Naive thymus-derived CD8-positive, alpha-beta T cell (primary cell): ENCODE measurements at regions not wholly inside any gene's neighbourhood (a gene's known extent, or its start where the extent isn't known, plus 50 kb on each side); places are given as distances from the start of the nearest gene placed in this dataset.

Experiments used
- ATAC-seq, 2 donors: fragments of 150-1000 bp; cut with Tn5 transposase in 1 of 2; sonication (Bioruptor Pico), chemical (Tn5 transposase) in 1 of 2; 1 replicate in 1 of 2; 2 replicates in 1 of 2; pipeline ENCODE4 v1.10.0; 2021; ENCODE audit warnings: mild to moderate bottlenecking in 2 of 2, moderate library complexity in 2 of 2
- POLR2A ChIA-PET: fragments of 350-600 bp; sonication (Branson Sonifier 250); formaldehyde crosslinking; loops from one replicate; lab custom pipeline; 2021; ENCODE audit warnings: antibody characterized with exemption; lab: Charles Lee
- DNase-seq, 10 donors: peaks; one replicate each; pipeline versions ENCODE4 v3.0.0 to v3.0.0-alpha.2; 2020 to 2022
- H3K27ac Mint-ChIP-seq, 10 donors: one replicate each; pipeline ENCODE4 v1.8.0; 2020 to 2022; ENCODE audit warnings: mild to moderate bottlenecking in 10 of 10, mixed read lengths in 10 of 10, moderate library complexity in 4 of 10, inconsistent platforms in 1 of 10
- H3K27me3 Mint-ChIP-seq, 5 donors: one replicate each; pipeline ENCODE4 v1.8.0; 2021 to 2022; ENCODE audit warnings: mixed read lengths in 5 of 5
- H3K36me3 Mint-ChIP-seq, 3 donors: one replicate each; pipeline ENCODE4 v1.8.0; 2020 to 2022; ENCODE audit warnings: mixed read lengths in 3 of 3, mild to moderate bottlenecking in 2 of 3, inconsistent platforms in 1 of 3
- H3K4me1 Mint-ChIP-seq, 4 donors: one replicate each; pipeline ENCODE4 v1.8.0; 2021 to 2022; ENCODE audit warnings: mixed read lengths in 4 of 4
- H3K4me3 Mint-ChIP-seq, 10 donors: one replicate each; pipeline ENCODE4 v1.8.0; 2020 to 2022; ENCODE audit warnings: mild to moderate bottlenecking in 10 of 10, mixed read lengths in 10 of 10, moderate library complexity in 6 of 10, inconsistent platforms in 1 of 10
- H3K9me3 Mint-ChIP-seq, 9 donors: one replicate each; pipeline ENCODE4 v1.8.0; 2020 to 2022; ENCODE audit warnings: mixed read lengths in 9 of 9, mild to moderate bottlenecking in 3 of 9, inconsistent platforms in 1 of 9, moderate library complexity in 1 of 9

GRCh38 chr5:82804155-82804690, 273.0 kb downstream of the TMEM167A start:
- H3K27me3 Mint-ChIP-seq: peaks cover 0 to 2% (median 0%) of the 10 kb centered on the region in 5 donors
- H3K4me3 Mint-ChIP-seq: no peak overlapping the region
- H3K36me3 Mint-ChIP-seq: no peaks in the 10 kb centered on the region
- no peaks in the 10 kb centered on the region for H3K9me3 Mint-ChIP-seq
- H3K4me1 Mint-ChIP-seq: no peaks in the 10 kb centered on the region
- ATAC-seq (no peak), DNase-seq (no peak)
- POLR2A ChIA-PET: no interaction called here
- H3K27ac Mint-ChIP-seq: no peak overlapping the region

DNA sequence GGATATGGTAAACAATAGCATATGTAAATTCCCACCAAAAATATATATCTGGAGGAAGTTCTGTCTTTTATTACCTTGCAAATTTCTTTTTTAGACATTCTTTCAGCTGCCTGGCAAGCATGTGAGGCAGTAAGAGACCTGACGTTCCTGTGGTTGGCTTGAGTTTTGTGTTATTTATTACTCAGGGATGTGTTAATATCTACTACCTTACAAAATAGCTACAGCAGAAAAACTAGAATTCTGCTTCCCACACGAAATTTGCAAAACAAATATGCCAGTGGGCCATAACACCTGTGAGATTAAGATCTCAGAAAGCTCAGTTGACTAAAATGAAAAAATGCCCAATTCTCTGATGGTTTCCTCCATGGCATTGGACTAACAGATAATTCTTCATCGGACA, 274.2 kb downstream of the TMEM167A start:
- no peaks in the 10 kb centered on the region for H3K4me1 Mint-ChIP-seq
- no peak overlapping the region for H3K4me3 Mint-ChIP-seq
- H3K9me3 Mint-ChIP-seq: no peaks in the 10 kb centered on the region
- no peaks in the 10 kb centered on the region for H3K36me3 Mint-ChIP-seq
- POLR2A ChIA-PET: no interaction called here
- DNase-seq: no peak
- H3K27me3 Mint-ChIP-seq: no peaks in the 10 kb centered on the region
- H3K27ac Mint-ChIP-seq: no peak overlapping the region
- ATAC-seq: no peak

GRCh38 chr5:82800826-82801225, 276.4 kb downstream of the TMEM167A start:
- H3K9me3 Mint-ChIP-seq: no peaks in the 10 kb centered on the region
- H3K36me3 Mint-ChIP-seq: no peaks in the 10 kb centered on the region
- ATAC-seq: no peak
- no peak for DNase-seq
- POLR2A ChIA-PET: no interaction called here
- no peak overlapping the region for H3K4me3 Mint-ChIP-seq
- H3K27ac Mint-ChIP-seq: no peak overlapping the region
- H3K27me3 Mint-ChIP-seq: no peaks in the 10 kb centered on the region
- H3K4me1 Mint-ChIP-seq: no peaks in the 10 kb centered on the region

DNA sequence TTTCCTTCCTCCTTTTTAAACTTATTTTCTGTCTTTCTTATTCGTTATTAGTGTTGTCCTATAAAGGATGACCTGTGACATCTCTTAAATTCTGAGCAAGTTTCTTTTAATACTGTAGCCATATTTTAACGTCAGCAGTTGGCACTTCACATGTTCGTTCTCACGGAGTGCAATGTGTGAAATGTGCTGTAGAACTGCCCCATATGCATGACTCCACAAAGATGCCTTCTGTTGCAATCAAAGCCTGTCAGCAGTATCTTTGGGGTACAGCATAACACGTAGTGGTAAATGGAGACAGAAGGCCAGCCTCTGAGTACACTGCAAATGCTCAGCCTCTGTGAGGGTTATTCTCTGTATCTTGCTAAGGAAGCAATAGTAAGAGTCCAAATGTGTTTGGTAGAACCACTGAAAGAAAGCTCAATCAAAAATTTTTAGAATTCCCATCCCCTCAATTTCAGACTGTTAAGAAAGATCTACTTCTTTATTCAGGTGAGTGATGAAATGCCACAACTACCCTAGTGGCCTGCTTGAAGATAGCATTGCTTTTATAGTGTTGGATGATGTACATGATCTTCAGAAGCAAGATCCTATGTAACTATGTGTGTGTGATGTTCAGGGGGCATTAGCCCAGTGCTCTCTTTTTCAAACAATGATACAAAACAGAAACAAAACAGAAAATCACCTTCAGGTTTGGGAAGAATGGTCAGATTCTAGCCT, 277.7 kb downstream of the TMEM167A start:
- Mint-ChIP-seq H3K4me1 (no peaks in the 10 kb centered on the region), H3K36me3 (no peaks in the 10 kb centered on the region), H3K9me3 (no peaks in the 10 kb centered on the region), H3K27me3 (no peaks in the 10 kb centered on the region), H3K4me3 (no peak overlapping the region), H3K27ac (no peak overlapping the region)
- POLR2A ChIA-PET: no interaction called here
- no peak for DNase-seq
- no peak for ATAC-seq

DNA sequence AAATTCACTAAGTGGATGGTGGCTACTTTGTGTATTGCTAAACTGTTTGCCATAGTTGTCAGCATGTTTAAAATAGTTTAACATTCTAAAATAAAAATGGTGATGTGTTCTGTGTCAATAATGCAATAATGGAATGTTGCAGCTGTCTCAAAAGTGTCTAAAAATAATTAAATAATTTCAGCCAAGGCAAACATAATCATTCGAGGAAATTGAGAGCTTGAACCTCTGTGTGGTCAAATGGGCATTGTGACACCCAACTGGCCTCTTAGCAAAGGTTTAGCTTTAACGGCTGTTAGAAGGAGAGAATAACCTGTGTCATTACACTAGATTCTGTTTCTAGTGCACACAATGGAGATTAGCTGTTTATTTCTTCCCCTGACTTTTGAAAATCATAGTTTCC, 278.5 kb downstream of the TMEM167A start:
- DNase-seq (no peak), ATAC-seq (no peak)
- H3K36me3 Mint-ChIP-seq: no peaks in the 10 kb centered on the region
- H3K4me3 Mint-ChIP-seq: no peak overlapping the region
- H3K9me3 Mint-ChIP-seq: no peaks in the 10 kb centered on the region
- POLR2A ChIA-PET: no interaction called here
- H3K27me3 Mint-ChIP-seq: peaks cover 0 to 3% (median 0%) of the 10 kb centered on the region in 5 donors
- no peaks in the 10 kb centered on the region for H3K4me1 Mint-ChIP-seq
- H3K27ac Mint-ChIP-seq: no peak overlapping the region

GRCh38 chr5:82796643-82797416, 280.4 kb downstream of the TMEM167A start:
- no peak for ATAC-seq
- Mint-ChIP-seq H3K27me3 (peaks cover 0 to 3% (median 0%) of the 10 kb centered on the region in 5 donors), H3K9me3 (no peaks in the 10 kb centered on the region), H3K4me1 (no peaks in the 10 kb centered on the region), H3K36me3 (no peaks in the 10 kb centered on the region), H3K4me3 (no peak overlapping the region), H3K27ac (no peak overlapping the region)
- POLR2A ChIA-PET: no interaction called here
- no peak for DNase-seq

GRCh38 chr5:82794876-82795275, 282.3 kb downstream of the TMEM167A start:
- no peaks in the 10 kb centered on the region for H3K36me3 Mint-ChIP-seq
- H3K4me3 Mint-ChIP-seq: no peak overlapping the region
- ATAC-seq (no peak), DNase-seq (no peak)
- H3K27ac Mint-ChIP-seq: no peak overlapping the region
- no peaks in the 10 kb centered on the region for H3K4me1 Mint-ChIP-seq
- peaks cover 0 to 3% (median 0%) of the 10 kb centered on the region in 5 donors for H3K27me3 Mint-ChIP-seq
- POLR2A ChIA-PET: no interaction called here
- no peaks in the 10 kb centered on the region for H3K9me3 Mint-ChIP-seq

- no peak overlapping the region for H3K4me3 Mint-ChIP-seq
- H3K9me3 Mint-ChIP-seq: no peaks in the 10 kb centered on the region
- no peak for ATAC-seq
- peaks cover 0 to 3% (median 0%) of the 10 kb centered on the region in 5 donors for H3K27me3 Mint-ChIP-seq
- H3K27ac Mint-ChIP-seq: no peak overlapping the region
- peak in 6 of 10 donors; percentile 1 to 27 (median 23) for DNase-seq
- no peaks in the 10 kb centered on the region for H3K36me3 Mint-ChIP-seq
- POLR2A ChIA-PET: no interaction called here
- no peaks in the 10 kb centered on the region for H3K4me1 Mint-ChIP-seq
These were observed 283.3 kb downstream of the TMEM167A start for GRCh38 chr5:82793808-82794419.

DNA sequence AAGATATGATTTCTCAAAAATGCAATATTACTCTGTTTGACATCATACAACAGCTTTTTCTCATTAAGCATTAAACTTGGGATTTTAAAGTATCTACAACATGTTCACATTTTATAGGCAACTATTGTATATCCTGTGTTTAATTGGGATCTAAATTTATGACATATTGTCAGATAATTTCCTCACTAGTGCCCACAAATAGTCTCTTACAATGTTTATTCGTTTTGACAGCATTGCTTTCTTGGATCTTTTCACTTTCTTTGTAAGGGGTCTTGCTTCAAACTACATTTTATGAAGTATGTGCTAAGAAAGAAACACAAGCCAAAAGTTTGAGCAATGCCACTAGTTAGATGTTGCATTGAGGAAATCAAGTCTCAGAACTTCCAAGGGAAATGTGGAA, 285.1 kb downstream of the TMEM167A start:
- POLR2A ChIA-PET: no interaction called here
- Mint-ChIP-seq H3K4me1 (no peaks in the 10 kb centered on the region), H3K27ac (no peak overlapping the region), H3K36me3 (no peaks in the 10 kb centered on the region), H3K9me3 (no peaks in the 10 kb centered on the region), H3K27me3 (peaks cover 0 to 3% (median 0%) of the 10 kb centered on the region in 5 donors), H3K4me3 (no peak overlapping the region)
- DNase-seq: no peak
- ATAC-seq: no peak

GRCh38 chr5:82789095-82789494, 288.1 kb downstream of the TMEM167A start:
- peaks cover 0 to 2% (median 0%) of the 10 kb centered on the region in 5 donors for H3K27me3 Mint-ChIP-seq
- no peak overlapping the region for H3K4me3 Mint-ChIP-seq
- DNase-seq: no peak
- H3K36me3 Mint-ChIP-seq: no peaks in the 10 kb centered on the region
- H3K4me1 Mint-ChIP-seq: no peaks in the 10 kb centered on the region
- no peaks in the 10 kb centered on the region for H3K9me3 Mint-ChIP-seq
- ATAC-seq: no peak
- H3K27ac Mint-ChIP-seq: no peak overlapping the region
- POLR2A ChIA-PET: no interaction called here

DNA sequence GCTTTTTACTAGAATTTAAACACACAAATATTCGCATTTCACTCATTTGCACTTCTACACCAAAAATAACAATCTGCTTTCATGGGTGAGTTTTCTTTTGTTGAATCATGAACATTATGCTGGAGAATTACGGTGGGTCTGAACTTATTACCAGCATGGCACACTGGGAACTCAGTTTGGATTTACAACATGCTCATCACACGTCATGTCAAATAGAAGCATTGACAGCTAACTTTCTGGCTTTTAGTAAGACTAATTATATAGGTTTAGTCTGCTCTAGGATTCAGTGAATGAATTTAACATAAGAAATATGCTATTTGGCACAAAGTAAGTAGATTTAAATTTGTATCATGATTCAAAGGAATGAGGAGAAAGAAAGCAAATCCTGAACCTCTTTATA, 290.4 kb downstream of the TMEM167A start:
- Mint-ChIP-seq H3K9me3 (peaks cover 0 to 1% (median 0%) of the 10 kb centered on the region in 9 donors), H3K36me3 (no peaks in the 10 kb centered on the region), H3K27ac (no peak overlapping the region), H3K4me3 (no peak overlapping the region), H3K4me1 (no peaks in the 10 kb centered on the region), H3K27me3 (peaks cover 0 to 5% (median 0%) of the 10 kb centered on the region in 5 donors)
- POLR2A ChIA-PET: no interaction called here
- DNase-seq (no peak), ATAC-seq (no peak)

GRCh38 chr5:82785882-82786509, 291.2 kb downstream of the TMEM167A start:
- ATAC-seq (no peak), DNase-seq (no peak)
- POLR2A ChIA-PET: no interaction called here
- no peak overlapping the region for H3K4me3 Mint-ChIP-seq
- H3K27ac Mint-ChIP-seq: no peak overlapping the region
- peaks cover 0 to 5% (median 0%) of the 10 kb centered on the region in 5 donors for H3K27me3 Mint-ChIP-seq
- H3K36me3 Mint-ChIP-seq: no peaks in the 10 kb centered on the region
- no peaks in the 10 kb centered on the region for H3K4me1 Mint-ChIP-seq
- peaks cover 0 to 2% (median 0%) of the 10 kb centered on the region in 9 donors for H3K9me3 Mint-ChIP-seq

- H3K27ac Mint-ChIP-seq: no peak overlapping the region
- no peak overlapping the region for H3K4me3 Mint-ChIP-seq
- peaks cover 0 to 5% (median 0%) of the 10 kb centered on the region in 5 donors for H3K27me3 Mint-ChIP-seq
- no peaks in the 10 kb centered on the region for H3K36me3 Mint-ChIP-seq
- DNase-seq (no peak), ATAC-seq (no peak)
- H3K4me1 Mint-ChIP-seq: no peaks in the 10 kb centered on the region
- peaks cover 0 to 2% (median 0%) of the 10 kb centered on the region in 9 donors for H3K9me3 Mint-ChIP-seq
- POLR2A ChIA-PET: no interaction called here
These were observed 291.7 kb downstream of the TMEM167A start for GRCh38 chr5:82785456-82785855.
